Heart left ventricle (tissue), 13 donors: ENCODE measurements at regions not wholly inside any gene's neighbourhood (a gene's known extent, or its start where the extent isn't known, plus 50 kb on each side); places are given as distances from the start of the nearest gene placed in this dataset.

ENCODE experiments used
- CTCF ChIP-seq, 12 donors: fragments of 200-600 bp; sonication (generic) in 4 of 12; IDR thresholded peaks; one replicate each; pipeline versions ENCODE4 v1.5.0 to v1.8.0; 2018 to 2022; ENCODE audit warnings: antibody characterized with exemption in 12 of 12, mild to moderate bottlenecking in 5 of 12
- POLR2A ChIP-seq, 2 donors: fragments of 450-650 bp; IDR thresholded peaks; one replicate each; pipeline ENCODE4 v1.6.1; 2017; ENCODE audit warnings: antibody characterized with exemption in 2 of 2, mild to moderate bottlenecking in 2 of 2, moderate library complexity in 2 of 2
- donor health status: ischemic (EF 13 %, LVEDD 7.1; RV severe dilation, severe dysfunction).
- donor health status: DM: no; HTN: yes; CAD: no.
- donor health status: DM: no; HTN: no; CAD: no.
- donor health status: ischemic (EF 25% LVEDD 6.9; RV normal size, moderate dysfunction).
- donor health status: ischemic (EF 25% LVEDD 5.7; RV mildly dilated, moderate dysfunction).
- donor health status: ischemic (EF 35%, LVEDD 5.7; RV mildly dilated, moderate dysfunction).
- donor health status: nonischemic (EF 11% LVEDD 7.7; RV severe dilation, severe dysfunction).
- donor health status: DM: yes; HTN: yes; CAD: no.
- donor health status: PGD.
- donor health status: ischemic (EF 29% LVEDD 5.4; RV normal size, mild dysfunction).
- donor health status: nonischemic (EF 23%, LVEDD 6.1; RV moderate dilation, normal function).

- TF ChIP-seq POLR2A (IDR thresholded peaks at IDR 0.05): no peak
- no peak for TF ChIP-seq CTCF (IDR thresholded peaks at IDR 0.05)
Observed at GRCh38 chr2:241935314-241935713, 65.8 kb downstream of the RTP5 start.
